K562 (cell line): ENCODE measurements at regions not wholly inside any gene's neighbourhood (a gene's known extent, or its start where the extent isn't known, plus 50 kb on each side); places are given as distances from the start of the nearest gene placed in this dataset.

ENCODE experiments used
- CREB1 ChIP-seq, 2 experiments: sonication (generic) in 1 of 2; formaldehyde crosslinking in 1 of 2; IDR thresholded peaks; 2 replicates each; pipeline versions ENCODE4 v1.6.1 to v1.8.0; 2012 to 2022; ENCODE audit warnings: inconsistent platforms in 1 of 2, mild to moderate bottlenecking in 1 of 2, missing genetic modification reagents in 1 of 2, moderate library complexity in 1 of 2
- EP300 ChIP-seq: IDR thresholded peaks from 2 replicates; pipeline ENCODE4 v1.6.1; 2012; ENCODE audit warnings: low read length, improper control_type of control experiment
- ESRRB ChIP-seq: fragments of 250-450 bp; sonication (Bioruptor Pico); IDR thresholded peaks from 2 replicates; pipeline ENCODE4 v1.5.0; 2020; ENCODE audit warnings: mild to moderate bottlenecking, moderate library complexity, borderline replicate concordance
- ETV1 ChIP-seq: fragments of 450-650 bp; conservative IDR thresholded peaks from 2 replicates; pipeline ENCODE4 v1.6.1; 2016; ENCODE audit warnings: missing genetic modification characterization, control low read depth, low read depth, missing compliant biosample characterization
- HDAC8 ChIP-seq: fragments of 450-650 bp; IDR thresholded peaks from 2 replicates; pipeline ENCODE4 v1.6.1; 2016; ENCODE audit warnings: mild to moderate bottlenecking, missing genetic modification characterization, moderate library complexity, missing compliant biosample characterization
- HMBOX1 ChIP-seq: sonication (generic); IDR thresholded peaks from 2 replicates; pipeline ENCODE4 v1.6.1; 2016
- POLR2B ChIP-seq: fragments of 450-650 bp; IDR thresholded peaks from 2 replicates; pipeline ENCODE4 v1.6.1; 2018; ENCODE audit warnings: low read depth; ENCODE audit not compliant: partially characterized antibody
- RB1 ChIP-seq: fragments of 450-650 bp; IDR thresholded peaks from 2 replicates; pipeline ENCODE4 v1.6.1; 2017; ENCODE audit warnings: low read depth, mild to moderate bottlenecking
- RBFOX2 ChIP-seq: fragments of 200-400 bp; formaldehyde crosslinking; IDR thresholded peaks from 2 replicates; pipeline ENCODE4 v1.6.1; 2017; ENCODE audit warnings: low read depth, mild to moderate bottlenecking, low read length, moderate library complexity
- SETDB1 ChIP-seq: IDR thresholded peaks from one replicate; pipeline ENCODE4 v1.6.1; 2012; ENCODE audit warnings: low read length, control low read depth, inconsistent platforms
- SMC3 ChIP-seq: conservative IDR thresholded peaks from 2 replicates; pipeline ENCODE4 v1.6.1; 2011; ENCODE audit warnings: low read depth, low read length, improper control_type of control experiment; ENCODE audit not compliant: insufficient read depth
- SNRNP70 ChIP-seq: fragments of 200-400 bp; formaldehyde crosslinking; optimal IDR thresholded peaks from 2 replicates; pipeline ENCODE3; 2017; ENCODE audit warnings: low read depth, low read length
- STAT5A ChIP-seq: IDR thresholded peaks from 2 replicates; pipeline ENCODE4 v1.6.1; 2012; ENCODE audit warnings: low read length, inconsistent platforms, borderline replicate concordance
- TAF15 ChIP-seq: fragments of 200-400 bp; formaldehyde crosslinking; IDR thresholded peaks from 2 replicates; pipeline ENCODE4 v1.6.1; 2017; ENCODE audit warnings: mild to moderate bottlenecking, low read depth, low read length, moderate library complexity
- TAF9B ChIP-seq: fragments of 450-650 bp; IDR thresholded peaks from 2 replicates; pipeline ENCODE4 v1.6.1; 2018; ENCODE audit warnings: mild to moderate bottlenecking; ENCODE audit not compliant: partially characterized antibody
- TBL1XR1 ChIP-seq, 2 experiments: IDR thresholded peaks; 2 replicates each; pipeline ENCODE4 v1.6.1; 2012; ENCODE audit warnings: improper control_type of control experiment in 2 of 2, low read length in 2 of 2, mild to moderate bottlenecking in 1 of 2
- TCFL5 ChIP-seq: fragments of 250-450 bp; sonication (Bioruptor Pico); conservative IDR thresholded peaks from 2 replicates; pipeline ENCODE4 v1.6.1; 2021; ENCODE audit warnings: mild to moderate bottlenecking, moderate library complexity, matching md5 sums
- ZNF12 ChIP-seq: sonication (generic); formaldehyde crosslinking; IDR thresholded peaks from 2 replicates; pipeline ENCODE4 v1.4.0; 2020; ENCODE audit warnings: mild to moderate bottlenecking, missing genetic modification reagents
- ZNF23 ChIP-seq: fragments of 250-450 bp; sonication (Bioruptor Pico); IDR thresholded peaks from 2 replicates; pipeline ENCODE4 v1.4.0; 2020; ENCODE audit warnings: mild to moderate bottlenecking
- ZNF407 ChIP-seq: fragments of 450-650 bp; IDR thresholded peaks from 2 replicates; pipeline ENCODE4 v1.6.1; 2016; ENCODE audit warnings: low read depth
- ZNF408 ChIP-seq: fragments of 250-450 bp; sonication (Bioruptor Pico); IDR thresholded peaks from 2 replicates; pipeline ENCODE4 v1.4.0; 2020; ENCODE audit warnings: low read depth, mild to moderate bottlenecking, moderate library complexity

- no peak for TF ChIP-seq SNRNP70
- TF ChIP-seq TAF15 = no peak
- no peak for TF ChIP-seq SMC3
- no peak for TF ChIP-seq POLR2B
- TF ChIP-seq CREB1 (IDR thresholded peaks at IDR 0.05) = no peak
- TF ChIP-seq CREB1 (CRISPR knock-in tag; IDR thresholded peaks at IDR 0.05) = no peak
- TF ChIP-seq ETV1 (tag) = no peak
- TF ChIP-seq ZNF23 (CRISPR knock-in tag) = peak; percentile 51; the same call in 1 of the 2 replicates
- TF ChIP-seq ESRRB (CRISPR knock-in tag) = no peak
- no peak for TF ChIP-seq SETDB1
- no peak for TF ChIP-seq TAF9B
- TF ChIP-seq ZNF12 (CRISPR knock-in tag) = no peak
- TF ChIP-seq EP300 = peak; percentile 61; the same call in 1 of the 2 replicates
- no peak for TF ChIP-seq TBL1XR1 (IDR thresholded peaks at IDR 0.05; ENCODE audit: low read length in 2 of 2)
- TF ChIP-seq ZNF408 = no peak
- no peak for TF ChIP-seq HDAC8
- TF ChIP-seq ZNF407 = no peak
- TF ChIP-seq STAT5A = no peak
- TF ChIP-seq HMBOX1 = no peak
- no peak for TF ChIP-seq RB1
- no peak for TF ChIP-seq RBFOX2
- TF ChIP-seq TCFL5 (CRISPR knock-in tag) = peak; percentile 46; the same call in 1 of the 2 replicates
These were observed 281.5 kb upstream of the HTR2A start (continued) for GRCh38 chr13:47178090-47178950.
